Erythroblast (primary cell): ENCODE measurements at regions not wholly inside any gene's neighbourhood (a gene's known extent, or its start where the extent isn't known, plus 50 kb on each side); places are given as distances from the start of the nearest gene placed in this dataset.
"Not testable (repeated sequence)": the region's sequence is repeated elsewhere in the genome, so short reads cannot be mapped to it uniquely, and the experiment has no call there.

Source experiments
- DNase-seq, 2 experiments: peaks; one replicate each; lab custom pipeline; 2025; lab: John Stamatoyannopoulos, UW
- GATA1 ChIP-seq: IDR thresholded peaks from 2 replicates; pipeline ENCODE4 v1.6.1; 2011; ENCODE audit warnings: low read depth, mild to moderate bottlenecking, control low read depth, low read length, moderate library complexity
- POLR2A ChIP-seq: IDR thresholded peaks from 2 replicates; pipeline ENCODE4 v1.6.1; 2011; ENCODE audit warnings: mild to moderate bottlenecking, low read length

DNA sequence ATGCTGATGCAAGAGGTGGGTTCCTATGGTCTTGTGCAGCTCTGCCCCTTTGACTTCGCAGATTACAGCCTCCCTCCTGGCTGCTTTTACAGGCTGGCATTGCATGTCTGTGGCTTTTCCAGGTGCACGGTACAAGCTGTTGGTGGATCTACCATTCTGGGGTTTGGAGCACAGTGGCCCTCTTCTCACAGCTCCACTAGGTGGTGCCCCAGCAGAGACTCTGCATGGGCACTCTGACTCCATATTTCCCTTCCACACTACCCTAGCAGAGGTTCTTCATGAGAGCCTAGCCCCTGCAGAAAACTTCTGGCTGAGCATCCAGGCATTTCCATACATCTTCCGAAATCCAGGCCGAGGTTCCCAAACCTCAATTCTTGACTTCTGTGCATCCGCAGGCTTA lies 989.0 kb downstream of the PLA2G4A start:
- DNase-seq = no peak
- TF ChIP-seq GATA1 (no peak), POLR2A (no peak)

DNA sequence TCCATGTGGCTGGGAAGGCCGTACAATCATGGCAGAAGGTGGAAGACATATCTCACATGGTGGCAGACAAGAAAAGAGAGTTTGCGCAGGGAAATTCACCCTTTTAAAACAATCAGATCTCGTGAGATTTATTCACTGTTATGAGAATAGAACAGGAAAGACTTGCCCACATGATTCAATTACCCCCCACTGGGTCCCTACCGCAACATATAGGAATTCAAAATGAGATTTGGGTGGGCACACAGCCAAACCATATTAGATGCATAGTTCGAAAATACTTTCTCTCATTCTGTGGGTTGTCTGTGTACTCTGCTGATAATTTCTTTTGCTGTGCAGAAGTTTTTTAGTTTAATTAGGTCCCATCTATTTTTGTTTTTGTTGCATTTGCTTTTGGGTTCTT lies 990.3 kb downstream of the PLA2G4A start:
- TF ChIP-seq POLR2A (no peak), GATA1 (no peak)
- no peak for DNase-seq

GRCh38 chr1:187836557-187836956 lies 1007.8 kb downstream of the PLA2G4A start:
- TF ChIP-seq POLR2A (no peak), GATA1 (no peak)
- no peak for DNase-seq

GRCh38 chr1:187837787-187838186 lies 1009.0 kb downstream of the PLA2G4A start:
- TF ChIP-seq GATA1 = no peak
- TF ChIP-seq POLR2A = no peak
- no peak for DNase-seq

DNA sequence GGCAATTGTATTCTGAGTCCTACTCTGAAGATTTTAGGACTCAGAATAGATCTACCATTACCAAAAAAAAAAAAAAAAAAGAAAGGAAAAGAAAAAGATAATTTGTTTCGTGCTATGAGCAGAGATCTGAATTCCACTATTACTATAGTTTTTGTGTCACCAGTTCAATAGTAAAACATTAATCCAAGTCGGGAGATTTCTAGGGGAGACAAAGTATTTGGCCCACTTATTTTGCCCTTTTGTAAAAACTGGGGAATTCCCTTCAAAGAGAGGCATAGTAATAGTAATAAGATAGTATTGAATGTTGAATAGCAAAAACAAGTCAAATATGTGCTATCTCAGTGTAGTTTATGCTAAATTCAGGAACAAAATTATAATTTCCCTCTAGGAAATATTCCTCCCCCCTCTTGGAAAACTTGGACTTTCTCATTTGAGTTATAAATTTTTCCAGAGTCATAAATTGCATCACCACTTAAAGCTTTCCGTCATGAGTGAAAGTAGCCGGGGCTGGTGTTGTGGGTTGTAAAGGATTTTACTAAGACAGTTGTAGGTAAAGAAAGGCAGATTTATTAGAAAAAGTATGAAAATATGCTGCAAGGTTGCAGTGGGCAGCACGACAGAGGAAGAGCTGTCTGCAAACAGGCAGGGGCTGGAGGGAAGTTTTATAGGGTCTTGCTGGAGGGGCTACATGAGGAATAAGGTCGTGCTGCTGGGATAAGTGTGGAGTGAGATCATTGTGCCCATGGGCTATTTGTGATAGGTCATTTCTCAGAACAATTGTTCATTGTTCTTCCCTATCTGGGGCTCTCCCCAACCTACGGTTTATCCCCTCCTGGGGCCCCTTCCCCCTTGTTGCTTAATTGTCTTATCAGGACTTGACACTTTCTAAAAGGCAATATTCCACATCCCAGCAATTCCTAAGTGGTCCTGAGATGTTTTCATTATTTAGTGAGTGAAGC lies 1009.9 kb downstream of the PLA2G4A start:
- no peak for TF ChIP-seq GATA1
- TF ChIP-seq POLR2A = no peak
- no peak for DNase-seq

DNA sequence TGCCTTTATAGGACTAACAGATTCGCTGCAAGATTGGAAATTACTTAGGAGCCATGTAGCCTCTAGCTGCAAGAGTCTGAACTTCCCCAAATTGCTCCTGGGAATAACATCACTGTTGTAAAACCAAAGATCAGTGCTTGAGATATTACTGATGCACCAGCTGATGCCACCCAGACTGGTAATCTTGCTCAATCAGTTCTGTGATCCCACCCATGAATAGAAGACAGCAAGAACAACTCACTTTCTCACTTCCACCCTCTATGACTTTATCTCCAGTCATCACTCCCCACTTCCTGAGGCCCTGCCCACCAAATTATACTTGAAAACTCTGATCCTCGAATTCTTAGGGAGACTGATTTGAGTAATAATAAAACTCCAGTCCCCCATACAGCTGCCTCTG lies 1011.1 kb downstream of the PLA2G4A start:
- TF ChIP-seq POLR2A = no peak
- no peak for TF ChIP-seq GATA1
- no peak for DNase-seq

- no peak for DNase-seq
- TF ChIP-seq POLR2A (no peak), GATA1 (no peak)
Measured at GRCh38 chr1:187840557-187840956, 1011.8 kb downstream of the PLA2G4A start.

- peak; percentile 1 to 4 for DNase-seq
- no peak for TF ChIP-seq GATA1
- no peak for TF ChIP-seq POLR2A
Measured at GRCh38 chr1:187842406-187843165, 1013.8 kb downstream of the PLA2G4A start.

DNA sequence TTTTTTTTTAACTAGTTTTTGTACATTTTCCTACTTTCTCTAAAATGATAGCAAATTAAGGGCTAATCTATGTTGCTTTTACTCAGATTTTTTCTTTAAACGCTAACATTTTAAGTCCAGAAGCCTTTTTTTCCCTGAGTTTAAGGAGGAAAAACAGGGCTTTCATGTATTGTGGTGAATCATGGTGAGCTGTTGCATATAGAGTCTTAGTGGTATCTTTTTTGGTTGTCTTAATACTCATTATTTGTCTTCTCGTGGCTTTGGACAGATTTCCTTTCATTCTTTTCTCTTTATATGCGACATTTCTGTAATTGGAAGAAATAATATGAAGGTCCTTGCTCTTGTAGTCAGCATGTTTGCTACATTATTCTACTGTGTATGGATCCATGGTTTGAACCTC lies 1015.6 kb downstream of the PLA2G4A start:
- DNase-seq = no peak
- TF ChIP-seq POLR2A (no peak), GATA1 (no peak)

DNA sequence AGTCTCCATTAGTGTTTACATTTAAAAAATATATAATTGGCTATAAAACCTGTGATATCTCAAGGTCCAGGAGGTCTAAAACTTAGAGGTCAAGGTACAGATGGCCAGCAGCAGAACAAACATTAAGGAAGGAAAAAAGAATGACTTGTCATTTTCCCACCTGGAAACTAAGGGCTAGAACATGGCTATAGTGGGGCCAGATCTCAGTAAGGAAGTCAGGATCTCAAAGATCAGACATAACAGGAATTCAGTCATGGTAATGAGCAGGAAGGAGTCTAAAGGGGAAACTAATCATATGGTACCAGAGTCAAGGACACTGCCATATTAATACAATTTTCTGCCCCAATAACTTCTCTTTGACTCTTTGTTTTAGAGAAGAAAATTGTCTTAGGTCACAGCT lies 1018.8 kb downstream of the PLA2G4A start:
- DNase-seq = no peak
- TF ChIP-seq POLR2A (no peak), GATA1 (no peak)

- TF ChIP-seq POLR2A (no peak), GATA1 (no peak)
- no peak for DNase-seq
Measured at GRCh38 chr1:187848321-187848720, 1019.6 kb downstream of the PLA2G4A start.

GRCh38 chr1:187850146-187850545 lies 1021.4 kb downstream of the PLA2G4A start:
- not testable (repeated sequence) for DNase-seq

GRCh38 chr1:187853505-187853904 lies 1024.8 kb downstream of the PLA2G4A start:
- TF ChIP-seq GATA1 = no peak
- TF ChIP-seq POLR2A = no peak

DNA sequence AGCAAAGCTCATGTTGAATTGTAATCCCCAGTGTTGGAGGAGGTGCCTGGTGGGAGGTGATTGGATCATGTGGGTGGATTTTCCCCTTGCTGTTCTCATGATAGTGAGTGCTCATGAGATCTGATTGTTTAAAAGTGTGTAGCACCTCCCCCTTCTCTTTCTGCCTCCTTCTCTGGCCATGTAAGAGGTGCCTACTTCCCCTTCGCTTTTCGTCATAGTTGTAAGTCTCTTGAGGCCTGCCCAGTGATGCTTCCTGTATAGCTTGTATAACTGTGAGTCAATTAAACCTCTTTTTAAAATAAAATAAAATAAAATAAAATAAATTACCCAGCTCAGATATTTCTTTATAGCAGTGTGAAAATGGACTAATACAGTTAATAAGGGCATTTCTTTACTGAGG lies 1025.7 kb downstream of the PLA2G4A start:
- TF ChIP-seq GATA1 (no peak), POLR2A (no peak)
- no peak for DNase-seq

More at GRCh38 chr1:187853505-187853904, 1024.8 kb downstream of the PLA2G4A start:
- DNase-seq = no peak

GRCh38 chr1:187862506-187862905 lies 1033.8 kb downstream of the PLA2G4A start:
- TF ChIP-seq GATA1 (no peak), POLR2A (no peak)
- no peak for DNase-seq
